GM13977 (cell line): ENCODE measurements at regions not wholly inside any gene's neighbourhood (a gene's known extent, or its start where the extent isn't known, plus 50 kb on each side); places are given as distances from the start of the nearest gene placed in this dataset.

ENCODE experiments used
- DNase-seq: peaks from one replicate; pipeline ENCODE4 v3.0.0; 2012; ENCODE audit warnings: low spot score
- in situ Hi-C: fragments of 300-500 bp; cut with MboI; formaldehyde crosslinking; loops from one replicate; pipeline ENCODE4 v1.12.0; 2022; ENCODE audit warnings: low sequenced_read_pairs, low pct_unique_long_range_greater_than_20kb, mixed read lengths, inconsistent platforms; ENCODE audit not compliant: unreplicated experiment
- TF ChIP-seq, protein P1 (sequence below): IDR thresholded peaks from 2 replicates; pipeline ENCODE4 v1.5.1; 2012; ENCODE audit warnings: mild to moderate bottlenecking, control low read depth; ENCODE audit not compliant: insufficient read depth; ENCODE audit errors: extremely low read depth, missing control alignments

DNA sequence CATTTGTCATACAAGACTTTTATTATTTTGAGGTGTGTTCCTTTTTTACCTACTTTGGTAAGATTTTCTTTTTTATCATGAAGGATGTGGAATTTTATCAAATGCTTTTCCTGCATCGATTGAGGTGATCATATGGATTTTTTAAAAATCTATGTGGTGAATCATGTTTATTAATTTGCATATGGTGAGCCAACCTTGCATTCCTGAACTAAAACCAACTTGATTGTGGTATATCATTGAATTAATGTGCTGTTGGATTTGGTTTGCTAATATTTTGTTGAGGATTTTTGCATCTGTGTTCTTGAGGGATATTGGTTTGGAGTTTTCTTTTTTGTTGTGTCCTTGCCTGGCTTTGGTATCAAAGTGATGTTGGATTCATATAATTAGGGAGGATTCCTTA is 848.1 kb upstream of the EYS start:
- TF ChIP-seq, protein P1, sequence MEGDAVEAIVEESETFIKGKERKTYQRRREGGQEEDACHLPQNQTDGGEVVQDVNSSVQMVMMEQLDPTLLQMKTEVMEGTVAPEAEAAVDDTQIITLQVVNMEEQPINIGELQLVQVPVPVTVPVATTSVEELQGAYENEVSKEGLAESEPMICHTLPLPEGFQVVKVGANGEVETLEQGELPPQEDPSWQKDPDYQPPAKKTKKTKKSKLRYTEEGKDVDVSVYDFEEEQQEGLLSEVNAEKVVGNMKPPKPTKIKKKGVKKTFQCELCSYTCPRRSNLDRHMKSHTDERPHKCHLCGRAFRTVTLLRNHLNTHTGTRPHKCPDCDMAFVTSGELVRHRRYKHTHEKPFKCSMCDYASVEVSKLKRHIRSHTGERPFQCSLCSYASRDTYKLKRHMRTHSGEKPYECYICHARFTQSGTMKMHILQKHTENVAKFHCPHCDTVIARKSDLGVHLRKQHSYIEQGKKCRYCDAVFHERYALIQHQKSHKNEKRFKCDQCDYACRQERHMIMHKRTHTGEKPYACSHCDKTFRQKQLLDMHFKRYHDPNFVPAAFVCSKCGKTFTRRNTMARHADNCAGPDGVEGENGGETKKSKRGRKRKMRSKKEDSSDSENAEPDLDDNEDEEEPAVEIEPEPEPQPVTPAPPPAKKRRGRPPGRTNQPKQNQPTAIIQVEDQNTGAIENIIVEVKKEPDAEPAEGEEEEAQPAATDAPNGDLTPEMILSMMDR, result no peak
- in situ Hi-C loops, result no loop called here
- DNase-seq, result no peak

DNA sequence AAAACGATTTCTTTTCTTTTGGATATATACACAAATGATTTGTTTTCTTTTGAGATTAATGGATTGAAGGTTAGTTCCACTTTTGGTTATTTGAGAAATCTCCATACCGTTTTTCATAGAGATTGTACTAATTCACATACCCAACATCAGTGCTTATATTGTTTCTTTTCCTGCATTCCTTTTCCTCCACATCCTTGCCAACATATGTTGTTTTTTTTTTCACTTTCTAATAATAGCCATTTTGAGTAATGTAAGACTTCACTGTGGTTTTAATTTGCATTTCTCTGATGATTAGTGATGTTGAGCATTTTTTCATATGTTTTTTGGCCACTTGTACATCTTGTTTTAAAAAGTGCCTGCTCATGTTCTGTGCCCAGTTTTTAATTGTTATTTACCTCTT is 846.4 kb upstream of the EYS start:
- DNase-seq, result no peak
- TF ChIP-seq, protein P1, result no peak
- in situ Hi-C loops, result no loop called here

DNA sequence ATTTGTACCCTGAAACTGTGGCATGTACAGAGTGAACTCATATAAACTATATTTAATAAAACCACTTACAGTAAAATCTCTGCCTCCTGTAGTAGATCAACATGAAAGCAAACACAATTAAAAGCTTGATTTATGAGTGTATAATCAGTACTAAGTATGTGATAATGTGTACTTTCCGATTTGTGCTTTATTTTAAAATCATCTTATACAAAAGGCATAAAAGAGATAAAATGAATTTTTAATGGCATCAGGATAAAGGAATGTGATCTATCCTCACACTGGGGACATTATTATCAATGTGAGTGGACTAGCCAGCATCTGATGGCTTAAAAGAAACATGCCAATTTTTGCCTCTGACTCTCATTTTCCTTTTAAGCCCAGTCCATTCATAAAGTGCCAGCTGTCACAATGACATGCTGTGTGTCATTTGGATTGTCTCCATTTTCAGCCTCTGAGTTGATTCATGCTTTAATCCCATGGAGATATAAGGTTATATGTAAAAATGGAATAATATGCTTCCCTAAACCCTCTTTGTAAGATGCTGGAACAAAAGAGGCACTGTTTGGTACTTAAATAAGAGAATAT is 831.6 kb upstream of the EYS start:
- TF ChIP-seq, protein P1, result no peak
- no peak for DNase-seq
- in situ Hi-C loops, result no loop called here

DNA sequence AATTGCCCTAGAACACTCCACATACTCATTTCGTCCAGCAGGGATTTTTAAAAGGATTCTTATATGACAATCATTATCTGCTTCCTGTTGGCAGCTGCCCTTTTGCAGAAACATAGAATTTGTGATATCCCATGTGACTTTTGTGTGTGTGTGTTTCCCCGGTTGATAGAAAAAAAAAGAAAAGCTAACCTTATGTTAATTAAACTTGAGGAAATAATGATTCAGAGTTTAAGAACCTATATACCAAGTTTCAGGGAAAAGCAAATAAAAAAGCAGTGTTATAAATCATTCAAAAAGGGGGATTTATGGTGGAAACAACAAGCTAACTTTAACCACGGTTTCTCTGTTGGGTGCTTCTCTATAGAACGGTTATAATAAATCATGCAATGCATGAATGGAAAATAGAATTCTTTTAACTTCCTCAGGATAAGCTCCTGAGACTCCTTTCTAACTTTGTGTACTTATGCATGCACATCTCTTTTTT is 826.9 kb upstream of the EYS start:
- in situ Hi-C loops, result no loop called here
- TF ChIP-seq, protein P1, result no peak

DNA sequence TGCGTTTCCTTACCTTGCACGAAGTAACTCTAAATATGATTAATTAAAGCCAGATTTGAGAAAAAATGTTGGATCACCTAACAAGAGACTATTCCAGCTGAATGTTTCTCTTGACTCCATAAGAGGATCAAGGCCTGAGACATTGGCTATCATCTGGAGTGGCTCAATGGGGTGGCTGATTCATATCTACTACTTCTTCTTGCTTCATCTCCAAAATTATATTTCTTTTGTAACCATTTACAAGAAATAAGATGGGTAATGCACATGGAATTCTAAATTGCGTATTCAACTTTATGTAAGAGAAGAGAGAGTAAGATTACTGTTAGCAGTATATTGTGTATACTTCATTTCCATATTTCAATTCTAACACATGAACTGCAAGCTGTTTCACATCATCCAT is 819.0 kb upstream of the EYS start:
- in situ Hi-C loops, result no loop called here
- TF ChIP-seq, protein P1, result no peak
- no peak for DNase-seq

More for the DNA sequence above, 826.9 kb upstream of the EYS start:
- DNase-seq, result no peak

DNA sequence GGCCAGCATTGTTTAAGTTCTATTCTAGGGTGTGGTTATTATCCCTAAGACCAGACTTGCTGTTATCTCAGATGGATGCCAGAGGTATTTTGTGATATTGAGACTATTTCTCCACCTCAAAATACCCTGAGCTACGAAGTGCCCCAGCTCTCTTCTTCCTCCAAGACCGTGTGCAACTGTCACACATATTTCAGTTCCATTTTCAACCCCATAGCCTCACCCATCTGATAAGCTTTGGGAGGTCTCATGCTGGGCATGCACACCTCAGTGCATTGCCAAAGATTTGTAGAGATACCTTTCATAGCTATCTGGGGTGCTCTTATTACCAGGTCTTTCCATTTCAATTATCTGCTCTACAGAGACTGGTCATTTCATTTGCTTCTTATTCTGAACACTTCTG is 815.8 kb upstream of the EYS start:
- in situ Hi-C loops, result no loop called here
- no peak for DNase-seq

More for the DNA sequence above, 815.8 kb upstream of the EYS start:
- TF ChIP-seq, protein P1, result no peak
